Neural progenitor cell (in vitro differentiated cells): ENCODE measurements at regions not wholly inside any gene's neighbourhood (a gene's known extent, or its start where the extent isn't known, plus 50 kb on each side); places are given as distances from the start of the nearest gene placed in this dataset.

Experiments used
- EZH2phosphoT487 ChIP-seq: fragments of 200-600 bp; sonication (generic); IDR thresholded peaks from 2 replicates; pipeline ENCODE4 v1.6.1; 2017; ENCODE audit warnings: antibody characterized with exemption
- TF ChIP-seq, protein P1 (sequence below): fragments of 200-600 bp; sonication (generic); IDR thresholded peaks from 2 replicates; pipeline ENCODE4 v1.5.1; 2017; ENCODE audit warnings: antibody characterized with exemption, mild to moderate bottlenecking

- TF ChIP-seq, protein P1, sequence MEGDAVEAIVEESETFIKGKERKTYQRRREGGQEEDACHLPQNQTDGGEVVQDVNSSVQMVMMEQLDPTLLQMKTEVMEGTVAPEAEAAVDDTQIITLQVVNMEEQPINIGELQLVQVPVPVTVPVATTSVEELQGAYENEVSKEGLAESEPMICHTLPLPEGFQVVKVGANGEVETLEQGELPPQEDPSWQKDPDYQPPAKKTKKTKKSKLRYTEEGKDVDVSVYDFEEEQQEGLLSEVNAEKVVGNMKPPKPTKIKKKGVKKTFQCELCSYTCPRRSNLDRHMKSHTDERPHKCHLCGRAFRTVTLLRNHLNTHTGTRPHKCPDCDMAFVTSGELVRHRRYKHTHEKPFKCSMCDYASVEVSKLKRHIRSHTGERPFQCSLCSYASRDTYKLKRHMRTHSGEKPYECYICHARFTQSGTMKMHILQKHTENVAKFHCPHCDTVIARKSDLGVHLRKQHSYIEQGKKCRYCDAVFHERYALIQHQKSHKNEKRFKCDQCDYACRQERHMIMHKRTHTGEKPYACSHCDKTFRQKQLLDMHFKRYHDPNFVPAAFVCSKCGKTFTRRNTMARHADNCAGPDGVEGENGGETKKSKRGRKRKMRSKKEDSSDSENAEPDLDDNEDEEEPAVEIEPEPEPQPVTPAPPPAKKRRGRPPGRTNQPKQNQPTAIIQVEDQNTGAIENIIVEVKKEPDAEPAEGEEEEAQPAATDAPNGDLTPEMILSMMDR = no peak
- TF ChIP-seq EZH2phosphoT487 = no peak
Measured at GRCh38 chr6:160882791-160883279, 108.7 kb upstream of the MAP3K4 start.
